Right ventricle myocardium inferior (tissue), 1 donor: ENCODE measurements at regions not wholly inside any gene's neighbourhood (a gene's known extent, or its start where the extent isn't known, plus 50 kb on each side); places are given as distances from the start of the nearest gene placed in this dataset.
A peak's percentile ranks its signal among the peaks of the same experiment; 100 is the strongest.
"Not testable (repeated sequence)": the region's sequence is repeated elsewhere in the genome, so short reads cannot be mapped to it uniquely, and the experiment has no call there.

ENCODE experiments used
- ATAC-seq: fragments of 200-7000 bp; cut with Tn5 transposase; one replicate; pipeline ENCODE4 v1.9.1; 2020; ENCODE audit warnings: mild to moderate bottlenecking, moderate library complexity
- DNase-seq: peaks from one replicate; pipeline ENCODE4 v3.0.0; 2021; ENCODE audit errors: missing footprints
- intact Hi-C: fragments of 100-400 bp; cut with DNase I; formaldehyde crosslinking; loops from one replicate; pipeline ENCODE4 v1.11.0; 2022
- donor health status: DM: no; HTN: yes; CAD: no; lungs with severe emphysema.

DNA sequence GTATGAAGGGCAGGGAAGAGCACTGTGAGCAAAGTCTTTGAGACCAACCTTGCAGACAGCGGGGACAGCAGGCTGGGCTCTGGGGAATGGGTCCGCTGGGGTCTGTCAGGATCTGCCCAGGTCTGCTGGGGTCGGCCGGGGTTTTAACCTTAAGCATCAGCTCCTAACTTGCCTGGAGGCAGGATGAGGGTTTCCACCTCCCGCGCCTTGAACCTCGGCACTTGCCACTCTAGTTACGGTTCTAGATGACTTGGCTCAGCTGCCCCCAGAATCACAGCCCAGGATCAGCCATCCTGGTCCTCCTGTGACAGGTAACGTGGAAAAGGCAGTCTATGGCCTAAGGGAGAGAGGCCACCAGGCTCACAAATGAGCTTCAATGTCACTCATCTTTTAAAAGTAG is 50.4 kb upstream of the CACUL1 start:
- intact Hi-C loops = no loop called here
- no peak for ATAC-seq
- no peak for DNase-seq

DNA sequence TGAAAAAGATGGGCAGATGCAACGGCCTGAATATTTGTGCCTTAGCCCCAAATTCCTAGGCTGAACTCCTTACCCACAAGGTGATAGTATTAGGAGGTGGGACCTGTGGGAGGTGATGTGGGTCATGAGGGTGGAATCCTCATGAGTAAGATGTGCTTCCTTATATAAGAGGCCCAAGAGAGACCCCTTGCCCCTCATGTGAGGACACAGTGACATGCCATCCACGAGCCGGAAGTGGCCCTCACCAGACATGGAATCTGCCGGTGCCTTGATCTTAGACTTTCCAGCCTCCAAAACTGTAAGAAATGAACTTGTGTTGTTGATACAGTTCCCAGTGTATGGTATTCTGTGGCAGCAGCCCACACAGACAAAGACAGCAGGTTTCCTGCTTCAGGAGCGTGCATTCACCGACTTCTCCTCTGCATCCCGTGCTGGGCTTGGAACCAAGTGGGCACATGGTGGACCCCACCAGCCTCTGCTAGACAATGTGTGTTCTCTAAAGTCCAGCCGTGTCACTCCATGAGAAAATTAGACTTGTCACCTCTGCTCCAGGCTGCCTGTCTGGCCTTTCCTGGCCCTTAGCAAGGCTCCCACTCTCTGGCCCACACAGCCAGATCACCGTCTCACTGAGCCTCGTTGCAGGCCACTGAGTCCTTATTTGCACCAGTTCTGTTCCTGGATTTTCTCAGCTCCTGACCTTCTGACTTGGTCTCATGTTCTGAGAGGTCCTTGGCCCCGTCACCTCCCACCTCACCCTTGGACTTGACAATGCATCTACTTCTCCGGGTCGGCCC is 52.9 kb upstream of the CACUL1 start:
- DNase-seq = no peak

DNA sequence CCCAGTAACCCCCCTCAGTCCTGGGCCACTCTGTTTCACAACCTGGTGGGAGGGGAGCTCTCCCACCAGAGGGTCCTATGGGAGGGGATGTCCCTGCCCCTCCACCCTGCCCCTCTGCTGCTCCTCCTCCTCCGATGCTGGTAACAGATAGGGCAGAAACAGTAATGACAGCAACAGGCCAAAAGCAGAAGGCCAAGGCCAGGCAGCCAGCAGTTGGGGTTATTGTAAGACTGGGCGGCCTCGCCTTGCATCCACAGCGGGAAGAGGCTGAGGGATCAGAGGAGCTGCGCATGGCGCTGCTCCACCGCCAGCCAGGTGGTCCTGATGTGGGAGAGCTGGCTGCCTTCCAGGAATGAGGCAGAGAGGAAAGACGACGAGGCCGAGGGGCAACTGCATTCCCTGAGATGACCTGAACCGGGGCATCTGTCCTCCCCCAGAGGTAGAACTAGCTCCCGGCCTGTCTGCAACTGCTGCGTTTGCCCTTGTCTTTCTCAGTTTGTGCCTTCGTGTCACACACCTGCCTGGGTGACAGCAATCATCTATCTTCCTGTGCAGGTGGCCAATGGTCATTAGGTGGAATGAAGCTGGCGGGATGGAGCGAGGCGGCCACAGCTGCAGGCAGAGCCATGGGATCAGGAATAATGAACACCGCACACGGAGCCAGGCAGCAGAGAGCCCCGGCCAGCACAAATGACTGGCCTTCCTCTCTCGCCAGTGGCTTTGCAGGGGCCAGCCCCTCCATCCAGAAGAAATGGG is 54.0 kb upstream of the CACUL1 start:
- DNase-seq = no peak
- intact Hi-C loops = no loop called here
- ATAC-seq = no peak

More for the DNA sequence above, 52.9 kb upstream of the CACUL1 start:
- ATAC-seq = no peak
- intact Hi-C loops = no loop called here

DNA sequence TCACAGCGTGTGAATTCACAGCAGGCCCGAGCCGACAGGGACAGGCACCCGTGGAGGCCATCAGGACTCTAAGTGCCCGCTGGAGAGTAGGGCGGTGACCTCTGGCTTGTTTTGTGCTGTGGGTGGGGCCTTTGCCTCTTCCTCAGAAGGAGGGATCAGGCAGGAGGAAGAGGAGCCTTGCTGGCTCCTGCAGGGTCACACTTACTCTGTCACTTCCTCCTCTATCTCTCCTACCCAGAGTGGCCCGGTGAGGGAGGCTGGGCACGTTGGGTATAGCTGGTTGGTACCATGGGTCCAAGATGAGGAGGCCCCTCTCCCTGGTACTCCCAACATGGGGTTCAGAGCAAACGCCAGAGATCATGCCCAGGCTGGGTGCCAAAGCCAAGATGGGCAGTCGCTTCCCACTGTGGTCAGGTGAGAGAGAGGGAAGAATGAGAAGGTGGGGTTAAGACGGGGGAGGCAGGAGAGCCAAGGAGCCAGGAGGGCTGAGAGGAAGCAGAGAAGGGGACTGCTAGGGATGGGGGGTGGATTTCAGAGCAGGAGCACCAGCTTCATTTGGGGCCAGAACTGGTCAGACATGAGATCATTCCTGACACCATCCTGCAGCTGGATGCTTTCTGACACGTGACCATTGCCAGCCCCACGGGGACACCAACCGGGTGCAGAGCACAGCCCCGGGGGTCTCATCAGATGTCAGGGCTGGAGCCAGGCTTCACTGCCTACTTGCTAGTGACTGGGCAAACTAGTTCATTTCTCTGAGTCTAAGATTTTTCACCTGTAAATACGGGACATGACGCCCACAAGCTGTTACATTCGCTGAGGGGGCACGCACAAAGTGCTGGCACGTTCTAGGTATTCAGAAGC is 54.8 kb upstream of the CACUL1 start:
- no peak for DNase-seq
- intact Hi-C loops = no loop called here
- no peak for ATAC-seq

DNA sequence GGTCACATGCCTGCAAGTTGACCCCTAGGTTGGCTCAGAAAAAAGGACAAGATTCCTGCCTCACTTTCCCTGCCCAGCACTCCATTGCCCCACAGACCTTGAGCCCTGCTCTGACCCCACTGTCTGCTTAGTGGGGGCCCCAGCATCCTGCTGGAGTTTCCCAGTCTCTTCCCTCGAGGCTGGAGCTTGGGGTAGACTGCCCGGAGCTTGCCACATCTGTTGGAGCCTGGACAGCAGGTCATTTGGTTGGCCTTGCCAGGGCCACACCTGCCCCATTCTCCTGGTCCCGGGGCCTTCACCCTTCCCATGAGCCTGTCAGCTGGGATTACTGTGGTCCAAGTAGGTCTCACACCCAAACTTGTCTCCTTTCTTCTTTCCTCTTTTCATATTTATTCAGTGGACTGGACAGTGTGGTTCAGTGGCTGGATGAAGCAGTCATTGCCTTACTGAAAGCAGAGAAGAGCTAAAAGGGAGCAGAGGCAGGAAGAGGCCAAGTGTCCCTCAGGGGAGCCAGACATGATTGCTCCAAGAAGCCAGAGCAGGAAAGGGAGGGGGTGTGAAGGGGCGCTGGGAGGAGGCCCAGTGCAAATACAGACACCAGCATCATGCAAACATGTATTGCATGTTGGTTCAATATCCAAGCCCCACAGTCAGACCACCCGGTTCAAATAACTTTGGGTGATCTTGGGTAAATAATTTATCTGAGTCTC is 56.2 kb upstream of the CACUL1 start:
- intact Hi-C loops = no loop called here
- DNase-seq (no peak), ATAC-seq (no peak)

DNA sequence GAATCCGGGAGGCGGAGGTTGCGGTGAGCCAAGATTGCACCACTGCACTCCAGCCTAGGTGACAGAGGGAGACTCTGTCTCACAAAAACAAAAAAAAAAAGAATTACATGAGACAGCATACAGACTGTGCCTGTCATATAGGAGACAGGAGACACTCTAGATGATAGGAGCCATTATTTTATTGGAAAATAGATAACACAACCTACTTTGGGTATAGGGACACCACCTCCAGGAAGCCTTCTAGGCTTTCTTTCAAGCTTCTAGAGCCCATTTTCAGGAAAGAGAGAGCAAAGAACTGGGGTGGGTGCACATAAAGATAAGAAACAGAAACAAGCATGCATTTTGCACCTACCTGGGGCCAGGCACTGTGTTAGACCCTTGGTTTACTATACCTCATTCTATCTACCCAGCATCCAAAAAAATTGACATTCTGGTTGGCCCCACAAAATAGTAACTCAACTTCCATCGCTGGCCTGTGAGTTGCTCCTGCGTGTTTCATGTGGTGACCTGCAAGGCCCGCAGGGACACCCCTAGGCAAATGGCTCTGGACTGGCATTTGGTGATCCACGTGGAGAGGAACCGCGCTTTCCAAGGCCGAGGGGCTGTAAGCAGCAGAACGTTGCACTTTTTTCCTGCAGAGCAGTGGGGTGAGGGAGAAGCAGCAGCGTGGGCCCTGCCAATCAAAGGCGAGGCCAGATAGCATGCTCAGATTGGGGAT is 57.1 kb upstream of the CACUL1 start:
- intact Hi-C loops = no loop called here
- DNase-seq (no peak), ATAC-seq (no peak)

DNA sequence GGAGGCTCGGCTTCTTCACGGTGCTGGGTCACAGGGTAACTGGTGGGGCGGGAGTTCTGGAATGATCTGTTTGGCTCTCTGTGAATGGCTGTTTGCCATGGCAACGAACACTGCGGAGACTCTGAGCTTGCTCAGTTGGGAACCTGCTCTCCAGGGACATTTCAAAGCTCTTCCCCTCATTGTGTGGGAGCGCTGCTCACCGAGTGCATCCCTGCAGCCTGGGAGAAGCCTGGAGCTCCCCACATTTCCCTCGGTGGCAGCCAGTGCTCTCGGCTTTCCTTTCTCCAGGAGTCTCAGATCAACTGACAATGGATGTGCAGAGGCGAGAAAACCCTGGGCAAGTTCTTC is 57.6 kb upstream of the CACUL1 start:
- DNase-seq (no peak), ATAC-seq (no peak)
- intact Hi-C loops = no loop called here

DNA sequence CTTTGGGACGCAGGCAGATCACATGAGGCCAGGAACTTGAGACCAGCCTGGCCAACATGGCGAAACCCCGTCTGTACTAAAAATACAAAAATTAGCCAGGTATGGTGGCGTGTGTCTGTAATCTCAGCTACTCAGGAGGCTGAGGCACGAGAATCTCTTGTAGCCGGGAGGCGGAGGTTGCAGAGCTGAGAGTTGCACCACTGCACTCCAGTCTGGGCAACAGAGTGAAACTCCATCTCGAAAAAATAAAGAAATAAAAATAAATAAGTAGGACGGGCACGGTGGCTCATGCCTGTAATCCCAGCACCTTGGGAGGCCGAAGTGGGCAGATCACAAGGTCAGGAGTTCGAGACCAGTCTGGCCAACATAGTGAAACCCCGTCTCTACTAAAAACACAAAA is 58.2 kb upstream of the CACUL1 start:
- ATAC-seq, DNase-seq, intact Hi-C loops: not testable (repeated sequence)

DNA sequence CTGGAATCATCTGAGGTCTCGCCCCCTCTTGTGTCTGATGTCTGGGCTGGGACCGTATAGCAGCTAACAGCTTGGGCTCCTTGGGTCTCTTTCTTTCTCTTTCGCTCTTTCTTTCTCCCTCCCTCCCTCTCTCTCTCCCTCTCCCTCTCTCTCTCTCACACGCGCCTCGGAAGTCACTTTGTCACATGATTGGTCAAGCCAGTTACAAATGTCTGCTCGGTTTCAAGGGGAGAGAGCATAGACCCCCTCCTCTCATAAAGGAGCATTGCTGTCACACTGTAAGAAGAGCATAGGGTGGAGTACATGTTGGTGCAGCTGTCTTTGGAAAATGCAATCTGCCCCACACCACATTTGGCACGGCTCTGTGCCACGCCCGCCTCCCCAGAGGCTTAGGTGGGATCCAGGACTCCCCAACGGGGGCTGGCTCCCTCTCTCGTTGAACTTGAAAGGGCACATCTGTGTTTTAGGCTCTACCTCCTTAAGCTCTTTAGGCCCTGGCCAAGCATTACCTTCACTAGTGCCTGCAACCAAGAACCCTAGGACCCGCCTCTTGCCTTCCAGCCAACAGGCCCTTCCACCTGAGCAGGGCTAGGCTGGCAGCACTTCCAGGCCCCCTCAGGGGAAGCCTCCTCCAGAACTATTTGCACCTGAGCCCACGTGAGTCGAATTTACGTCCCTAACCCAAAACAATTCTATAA is 61.9 kb upstream of the CACUL1 start:
- intact Hi-C loops = no loop called here
- ATAC-seq (no peak), DNase-seq (no peak)

DNA sequence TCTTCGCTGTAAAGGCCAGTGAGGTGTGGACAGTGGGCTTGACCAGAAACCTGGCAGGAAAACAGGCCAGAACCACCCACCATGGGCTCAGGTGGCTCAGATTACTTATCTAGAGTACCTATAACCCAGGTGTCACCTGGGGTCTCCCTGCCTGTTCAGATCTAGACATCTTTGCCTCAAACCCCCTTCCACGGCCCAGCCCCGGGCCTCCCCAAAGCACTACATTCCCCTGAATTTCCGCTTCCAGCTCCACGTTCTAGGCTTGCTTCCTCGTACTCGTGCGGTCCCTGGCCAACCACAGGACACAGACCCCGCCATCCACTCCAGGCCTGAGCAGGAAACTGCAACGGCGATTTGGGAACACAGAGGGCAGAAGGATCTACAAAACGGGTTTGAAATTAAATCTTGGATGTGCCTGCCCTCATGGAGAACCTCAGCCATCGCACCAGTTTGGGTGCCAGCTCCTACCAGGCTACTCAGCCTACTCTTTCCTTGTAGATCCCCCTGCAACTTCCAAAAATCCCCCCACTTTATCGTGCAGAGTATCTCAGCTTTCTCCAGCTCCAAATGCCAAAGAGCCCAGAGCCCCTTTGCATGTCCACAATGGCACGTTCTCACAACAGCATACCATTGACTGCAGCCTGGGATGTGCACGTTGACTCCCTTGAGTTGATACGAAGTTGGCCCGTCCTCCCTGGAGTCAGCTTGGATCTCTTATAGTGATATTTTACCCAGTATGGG is 62.7 kb upstream of the CACUL1 start:
- intact Hi-C loops = no loop called here
- DNase-seq = no peak
- ATAC-seq = no peak

DNA sequence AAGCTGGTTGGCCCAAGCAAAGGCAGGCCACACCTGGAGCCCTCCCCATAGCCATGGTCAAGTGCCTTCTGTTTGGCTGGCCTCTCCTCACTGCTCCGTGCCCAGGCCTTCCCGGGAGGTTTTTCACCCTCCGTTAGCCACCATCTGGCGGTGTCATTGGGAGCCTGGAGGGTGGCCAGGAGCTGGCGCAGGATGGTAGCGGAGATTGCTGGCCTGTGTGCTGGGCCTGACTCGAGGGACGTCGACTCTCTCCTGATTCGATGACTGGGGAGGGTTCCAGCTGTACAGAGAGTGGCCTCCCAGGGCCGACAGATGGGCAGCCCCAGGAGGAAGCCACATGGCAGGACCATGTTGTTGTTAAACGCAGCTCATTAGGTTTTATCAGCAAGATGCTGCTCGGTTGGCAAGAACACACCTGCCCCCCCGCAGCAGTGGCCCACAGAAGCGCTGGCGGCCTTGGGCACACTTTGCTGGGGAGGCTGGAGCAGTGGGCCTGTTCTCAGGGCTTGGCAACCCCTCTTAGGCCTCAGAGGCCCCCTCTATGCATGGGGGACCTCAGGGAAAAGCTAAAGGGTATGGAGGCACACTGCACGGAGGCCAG is 64.0 kb upstream of the CACUL1 start:
- intact Hi-C loops = no loop called here
- DNase-seq = no peak
- ATAC-seq = peak; percentile 63

DNA sequence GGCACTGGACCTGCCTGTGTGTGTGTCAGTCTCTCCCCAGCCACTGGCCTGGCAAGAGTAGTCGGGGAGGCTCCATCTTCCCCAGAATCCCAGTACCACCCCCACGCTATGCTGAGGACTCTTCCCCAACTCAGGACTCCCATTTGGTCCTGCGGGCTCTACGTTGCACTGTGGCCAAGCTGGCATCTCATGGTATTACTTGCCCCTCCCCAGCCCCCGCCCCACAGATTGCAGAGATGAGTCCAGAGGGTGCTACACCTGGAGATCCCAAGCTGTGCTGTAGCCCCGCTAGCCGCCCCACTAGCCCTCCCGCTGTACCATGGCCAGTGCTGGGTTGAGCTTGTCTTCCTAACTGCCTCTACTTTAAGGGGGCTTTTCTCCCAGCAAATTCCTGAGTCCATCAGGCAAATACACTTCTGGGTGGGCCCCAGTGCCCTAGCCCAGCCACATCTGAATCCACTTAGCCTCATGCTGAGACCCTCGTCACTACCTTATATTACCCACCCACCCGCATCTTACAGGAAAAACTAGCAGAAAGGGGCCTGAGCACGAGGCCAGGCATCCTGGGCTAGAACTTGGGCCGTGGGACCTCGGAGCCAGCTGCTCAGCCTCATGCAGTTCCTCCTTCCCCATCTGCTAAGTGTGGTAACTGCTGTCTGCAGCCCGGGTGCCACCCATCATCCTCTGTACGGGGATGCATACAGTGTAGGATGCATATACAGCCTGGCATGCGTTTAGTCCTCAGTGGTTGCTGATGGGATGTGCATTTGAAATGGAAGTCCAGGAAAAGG is 65.8 kb upstream of the CACUL1 start:
- no peak for ATAC-seq
- DNase-seq = no peak
- intact Hi-C loops = no loop called here

DNA sequence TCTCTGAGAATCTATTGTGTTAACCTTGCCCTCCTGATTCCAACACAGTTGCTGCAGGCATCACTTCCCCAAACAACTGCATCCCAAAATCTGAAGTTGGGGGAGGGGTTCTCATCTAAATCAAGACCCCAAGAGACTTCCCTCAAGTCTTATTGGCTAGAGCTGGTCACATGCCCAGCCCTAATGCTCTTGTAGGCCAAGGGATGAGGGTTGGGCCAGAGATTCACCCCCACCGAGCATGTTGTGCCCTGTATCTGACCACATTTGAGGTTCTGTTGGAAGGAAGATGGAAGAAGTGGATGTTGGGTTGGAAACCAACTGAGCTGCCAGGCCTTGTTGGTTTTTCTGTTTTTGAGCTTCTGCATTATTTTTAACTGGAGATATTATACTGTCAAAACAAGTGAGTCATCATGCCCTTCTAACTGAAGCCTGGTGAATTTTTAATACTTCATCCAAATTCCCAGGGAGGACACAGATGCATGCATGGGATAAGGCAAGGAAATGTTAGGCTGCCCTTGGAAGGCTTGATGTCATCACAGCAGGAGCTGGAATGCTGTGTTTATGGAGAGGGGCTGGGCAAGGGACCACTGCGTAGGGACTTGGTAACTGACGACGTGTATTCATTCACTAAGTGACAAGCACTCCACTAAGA is 68.6 kb upstream of the CACUL1 start:
- ATAC-seq (no peak), DNase-seq (no peak)
- intact Hi-C loops = no loop called here

DNA sequence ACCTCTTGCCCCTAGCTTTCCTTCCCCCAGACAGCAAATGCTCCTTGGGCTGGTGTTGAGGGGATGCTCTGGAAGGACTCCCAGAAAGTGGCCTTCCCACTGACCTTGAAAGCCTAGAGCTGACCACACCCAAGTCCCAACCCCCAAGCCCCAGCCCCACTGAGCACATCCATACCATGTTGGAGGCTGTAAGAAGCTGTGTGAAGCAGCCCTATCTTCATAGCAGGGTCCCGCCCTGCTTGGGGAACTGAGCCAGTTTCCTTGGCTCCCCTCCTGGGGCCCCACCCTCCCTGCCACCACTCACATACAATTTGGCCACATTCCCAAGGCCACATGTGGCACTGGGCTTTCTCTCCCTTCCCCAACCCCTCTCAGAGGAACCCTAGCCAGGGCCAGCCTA is 72.3 kb upstream of the CACUL1 start:
- ATAC-seq (no peak), DNase-seq (no peak)
- intact Hi-C loops = no loop called here

DNA sequence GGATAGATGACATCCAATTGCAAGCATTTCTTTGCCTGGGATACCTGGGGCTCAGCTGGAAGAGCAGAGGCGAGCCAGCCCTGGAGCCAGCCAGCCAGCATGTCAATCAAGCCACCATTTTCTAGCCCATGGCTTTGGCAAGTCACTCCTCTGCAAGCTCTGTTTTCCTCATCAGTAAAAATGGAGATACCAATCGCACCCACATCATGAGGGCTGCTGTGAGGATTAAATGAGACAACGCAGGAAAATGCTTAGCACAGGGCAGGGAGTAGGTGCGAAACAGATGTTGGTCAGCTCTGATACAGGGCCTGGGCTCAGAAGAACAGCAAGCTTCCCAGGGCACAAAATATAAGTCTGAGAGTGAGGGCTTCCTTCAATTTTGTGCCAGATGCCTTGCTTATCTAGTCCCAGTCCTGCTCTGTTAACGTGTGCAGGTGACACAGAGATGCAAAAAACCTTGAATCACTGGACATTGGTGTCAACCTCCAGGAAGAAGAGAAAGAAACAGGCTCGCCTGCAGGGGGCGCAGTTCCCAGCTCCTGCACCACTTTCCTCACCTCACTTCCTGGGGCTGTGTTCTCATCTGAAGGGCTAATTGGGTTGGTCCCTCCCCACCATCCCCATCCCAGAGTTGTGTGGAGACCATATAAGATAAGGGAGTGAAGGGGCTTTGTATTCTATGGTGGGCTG is 72.8 kb upstream of the CACUL1 start:
- DNase-seq (no peak), ATAC-seq (no peak)
- intact Hi-C loops = no loop called here
